HEK293 (cell line): ENCODE measurements at regions not wholly inside any gene's neighbourhood (a gene's known extent, or its start where the extent isn't known, plus 50 kb on each side); places are given as distances from the start of the nearest gene placed in this dataset.

ENCODE experiments used
- CTCF ChIA-PET: fragments of 350-600 bp; formaldehyde crosslinking; extraction: SDS; loops from one replicate; lab custom pipeline; 2021; ENCODE audit warnings: antibody characterized with exemption; lab: Yijun Ruan, JAX
- POLR2A ChIA-PET: fragments of 300-600 bp; formaldehyde crosslinking; extraction: SDS; loops from one replicate; lab custom pipeline; 2020; ENCODE audit warnings: antibody characterized with exemption, inconsistent platforms; lab: Yijun Ruan, JAX
- H3K27ac ChIP-seq: fragments of 200-500 bp; sonication (Bioruptor generic); 2 replicates; pipeline ENCODE4 v1.5.1; 2014; ENCODE audit warnings: low read depth, low read length, control low read depth, inconsistent platforms; ENCODE audit errors: extremely low read depth
- H3K36me3 ChIP-seq, 2 experiments: fragments of 200-500 bp in 1 of 2; sonication (Bioruptor generic) in 1 of 2; 1 replicate in 1 of 2; 2 replicates in 1 of 2; pipeline ENCODE4 v1.5.1; 2014 to 2017; ENCODE audit warnings: inconsistent platforms in 2 of 2, low read length in 2 of 2; ENCODE audit not compliant: control insufficient read depth in 2 of 2, insufficient read depth in 1 of 2
- H3K4me1 ChIP-seq: fragments of 200-500 bp; sonication (Bioruptor generic); 2 replicates; pipeline ENCODE4 v1.5.1; 2014; ENCODE audit warnings: mild to moderate bottlenecking, low read length, inconsistent platforms; ENCODE audit not compliant: control insufficient read depth, insufficient read depth
- H3K4me3 ChIP-seq: 2 replicates; pipeline ENCODE4 v1.5.1; 2011; ENCODE audit warnings: low read depth, mild to moderate bottlenecking, control low read depth, low read length, moderate library complexity
- H3K9me3 ChIP-seq: fragments of 200-500 bp; sonication (Bioruptor generic); 2 replicates; pipeline ENCODE4 v1.5.1; 2014; ENCODE audit warnings: low read depth, low read length, inconsistent platforms; ENCODE audit not compliant: control insufficient read depth, insufficient read depth
- GLI2 ChIP-seq: fragments of 450-650 bp; formaldehyde crosslinking; IDR thresholded peaks from 2 replicates; pipeline ENCODE4; 2017; ENCODE audit warnings: missing biosample characterization, missing genetic modification characterization, low read depth, borderline replicate concordance
- KLF16 ChIP-seq: fragments of 450-650 bp; formaldehyde crosslinking; IDR thresholded peaks from 2 replicates; pipeline ENCODE4 v1.5.1; 2017; ENCODE audit warnings: missing biosample characterization, missing genetic modification characterization
- KLF7 ChIP-seq: fragments of 450-650 bp; formaldehyde crosslinking; IDR thresholded peaks from 2 replicates; pipeline ENCODE4 v1.5.1; 2016; ENCODE audit warnings: missing biosample characterization, missing genetic modification characterization, borderline replicate concordance
- PRDM1 ChIP-seq: fragments of 450-650 bp; formaldehyde crosslinking; IDR thresholded peaks from 2 replicates; pipeline ENCODE4; 2016; ENCODE audit warnings: missing biosample characterization, missing genetic modification characterization
- ZNF148 ChIP-seq: fragments of 450-650 bp; formaldehyde crosslinking; IDR thresholded peaks from 2 replicates; pipeline ENCODE4 v1.5.0; 2017; ENCODE audit warnings: missing biosample characterization, missing genetic modification characterization, borderline replicate concordance
- ZNF18 ChIP-seq: fragments of 450-650 bp; formaldehyde crosslinking; IDR thresholded peaks from 2 replicates; pipeline ENCODE4 v1.5.1; 2016; ENCODE audit warnings: missing biosample characterization, missing genetic modification characterization
- ZNF211 ChIP-seq: fragments of 450-650 bp; formaldehyde crosslinking; IDR thresholded peaks from 2 replicates; pipeline ENCODE4 v1.5.1; 2016; ENCODE audit warnings: low read depth, missing biosample characterization, missing genetic modification characterization
- ZNF239 ChIP-seq: fragments of 450-650 bp; formaldehyde crosslinking; IDR thresholded peaks from 2 replicates; pipeline ENCODE4 v1.5.1; 2016; ENCODE audit warnings: missing biosample characterization, missing genetic modification characterization
- ZNF513 ChIP-seq: fragments of 450-650 bp; IDR thresholded peaks from 2 replicates; pipeline ENCODE4 v1.5.1; 2018; ENCODE audit warnings: missing biosample characterization, missing genetic modification characterization
- ZNF629 ChIP-seq: fragments of 450-650 bp; formaldehyde crosslinking; IDR thresholded peaks from 2 replicates; pipeline ENCODE4 v1.5.1; 2017; ENCODE audit warnings: missing biosample characterization, missing genetic modification characterization
- ZNF768 ChIP-seq: fragments of 450-650 bp; formaldehyde crosslinking; IDR thresholded peaks from 2 replicates; pipeline ENCODE4 v1.5.1; 2018; ENCODE audit warnings: missing biosample characterization, mild to moderate bottlenecking, missing genetic modification characterization
- TF ChIP-seq, protein P1 (sequence below): fragments of 450-650 bp; formaldehyde crosslinking; IDR thresholded peaks from 2 replicates; pipeline ENCODE4 v1.5.1; 2016; ENCODE audit warnings: missing biosample characterization, missing genetic modification characterization

GRCh38 chr5:7995688-7996294 lies 126.8 kb downstream of the MTRR start:
- no peaks in the 10 kb centered on the region for H3K36me3 ChIP-seq
- no peak for TF ChIP-seq KLF16 (tag by site-specific recombination)
- TF ChIP-seq ZNF629 (tag by site-specific recombination) = no peak
- TF ChIP-seq ZNF768 = no peak
- no peak for TF ChIP-seq ZNF211
- no peak for TF ChIP-seq ZNF513 (tag by site-specific recombination)
- no peak for TF ChIP-seq KLF7 (tag by site-specific recombination)
- no peak for TF ChIP-seq ZNF18 (tag by site-specific recombination)
- TF ChIP-seq, all 188 proteins: peak for 0
- Histone ChIP-seq H3K4me1 (no peaks in the 10 kb centered on the region), H3K27ac (no peak overlapping the region), H3K9me3 (no peaks in the 10 kb centered on the region), H3K4me3 (no peak overlapping the region)
- CTCF ChIA-PET = no interaction called here
- POLR2A ChIA-PET = no interaction called here

DNA sequence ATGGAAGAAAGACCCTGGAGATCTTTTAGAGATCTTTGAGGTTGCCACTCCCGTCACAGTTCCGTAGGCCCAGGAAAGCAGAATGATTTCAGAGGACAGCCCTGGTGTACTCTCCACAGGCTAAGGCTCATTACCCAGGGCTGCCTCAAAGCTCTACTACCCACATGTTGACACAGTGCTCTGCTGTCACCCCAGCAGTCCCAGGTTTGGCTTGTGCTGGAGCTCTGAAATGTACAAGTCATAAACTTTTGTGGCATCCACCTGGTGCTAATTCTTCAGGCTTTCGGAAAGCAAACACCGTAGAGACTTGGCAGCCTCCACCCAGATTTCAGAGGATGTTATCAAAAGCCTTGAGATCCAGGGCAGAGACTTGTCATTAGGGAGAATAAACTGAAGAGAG lies 136.5 kb downstream of the MTRR start:
- Histone ChIP-seq H3K36me3 (no peaks in the 10 kb centered on the region), H3K4me3 (no peak overlapping the region), H3K4me1 (no peaks in the 10 kb centered on the region), H3K27ac (no peak overlapping the region), H3K9me3 (no peaks in the 10 kb centered on the region)
- TF ChIP-seq ZNF239 = no peak
- TF ChIP-seq, protein P1, sequence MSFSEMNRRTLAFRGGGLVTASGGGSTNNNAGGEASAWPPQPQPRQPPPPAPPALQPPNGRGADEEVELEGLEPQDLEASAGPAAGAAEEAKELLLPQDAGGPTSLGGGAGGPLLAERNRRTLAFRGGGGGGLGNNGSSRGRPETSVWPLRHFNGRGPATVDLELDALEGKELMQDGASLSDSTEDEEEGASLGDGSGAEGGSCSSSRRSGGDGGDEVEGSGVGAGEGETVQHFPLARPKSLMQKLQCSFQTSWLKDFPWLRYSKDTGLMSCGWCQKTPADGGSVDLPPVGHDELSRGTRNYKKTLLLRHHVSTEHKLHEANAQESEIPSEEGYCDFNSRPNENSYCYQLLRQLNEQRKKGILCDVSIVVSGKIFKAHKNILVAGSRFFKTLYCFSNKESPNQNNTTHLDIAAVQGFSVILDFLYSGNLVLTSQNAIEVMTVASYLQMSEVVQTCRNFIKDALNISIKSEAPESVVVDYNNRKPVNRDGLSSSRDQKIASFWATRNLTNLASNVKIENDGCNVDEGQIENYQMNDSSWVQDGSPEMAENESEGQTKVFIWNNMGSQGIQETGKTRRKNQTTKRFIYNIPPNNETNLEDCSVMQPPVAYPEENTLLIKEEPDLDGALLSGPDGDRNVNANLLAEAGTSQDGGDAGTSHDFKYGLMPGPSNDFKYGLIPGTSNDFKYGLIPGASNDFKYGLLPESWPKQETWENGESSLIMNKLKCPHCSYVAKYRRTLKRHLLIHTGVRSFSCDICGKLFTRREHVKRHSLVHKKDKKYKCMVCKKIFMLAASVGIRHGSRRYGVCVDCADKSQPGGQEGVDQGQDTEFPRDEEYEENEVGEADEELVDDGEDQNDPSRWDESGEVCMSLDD (tag by site-specific recombination) = no peak
- no peak for TF ChIP-seq PRDM1
- TF ChIP-seq GLI2 (tag by site-specific recombination) = no peak
- TF ChIP-seq ZNF148 (tag by site-specific recombination) = no peak
- CTCF ChIA-PET = no interaction called here
- POLR2A ChIA-PET = no interaction called here
